GM21526 (cell line): ENCODE measurements at regions not wholly inside any gene's neighbourhood (a gene's known extent, or its start where the extent isn't known, plus 50 kb on each side); places are given as distances from the start of the nearest gene placed in this dataset.

Source experiments
- ATAC-seq: cut with Tn5 transposase; IDR thresholded peaks from one replicate; pipeline ENCODE4 v1.9.1; 2021; ENCODE audit warnings: moderate library complexity; ENCODE audit not compliant: unreplicated experiment, low FRiP score

DNA sequence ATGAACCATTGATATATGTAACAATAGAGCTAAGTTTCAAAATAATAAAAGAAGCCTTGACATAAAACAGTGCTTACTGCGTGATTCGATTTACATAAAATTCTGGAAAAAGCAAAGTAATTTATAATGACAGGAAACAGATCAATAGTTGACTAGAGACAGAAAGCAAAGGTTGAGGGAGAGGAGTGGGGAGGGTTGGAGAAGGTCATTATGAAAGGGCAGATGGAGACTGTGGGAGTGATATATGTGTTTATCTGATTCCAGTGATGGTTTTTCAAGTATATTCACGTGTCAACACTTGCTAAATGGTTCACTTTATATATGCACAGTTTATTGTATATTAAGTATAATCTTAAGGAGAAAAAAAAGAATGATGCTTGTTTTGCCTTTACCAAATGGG lies 1885.7 kb upstream of the NUDT12 start:
- ATAC-seq = no peak

DNA sequence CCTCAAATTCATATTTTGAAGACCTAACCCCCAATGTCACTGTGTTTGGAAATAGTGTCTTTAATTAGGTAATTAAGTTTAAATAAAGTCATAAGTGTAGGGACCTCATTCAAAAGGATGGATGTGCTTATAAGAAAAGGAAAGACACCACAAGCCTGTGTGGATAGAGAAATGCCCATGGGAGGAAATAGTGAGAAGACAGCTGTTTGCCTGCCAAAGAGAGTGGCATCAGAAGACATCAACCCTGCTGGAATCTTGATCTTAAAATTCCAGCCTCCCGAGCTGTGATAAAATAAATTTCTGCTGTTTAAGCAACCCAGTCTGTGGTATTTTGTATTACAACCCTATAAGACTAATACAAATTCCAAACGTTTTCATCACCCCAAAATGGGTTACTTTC lies 1867.9 kb upstream of the NUDT12 start:
- ATAC-seq = no peak

DNA sequence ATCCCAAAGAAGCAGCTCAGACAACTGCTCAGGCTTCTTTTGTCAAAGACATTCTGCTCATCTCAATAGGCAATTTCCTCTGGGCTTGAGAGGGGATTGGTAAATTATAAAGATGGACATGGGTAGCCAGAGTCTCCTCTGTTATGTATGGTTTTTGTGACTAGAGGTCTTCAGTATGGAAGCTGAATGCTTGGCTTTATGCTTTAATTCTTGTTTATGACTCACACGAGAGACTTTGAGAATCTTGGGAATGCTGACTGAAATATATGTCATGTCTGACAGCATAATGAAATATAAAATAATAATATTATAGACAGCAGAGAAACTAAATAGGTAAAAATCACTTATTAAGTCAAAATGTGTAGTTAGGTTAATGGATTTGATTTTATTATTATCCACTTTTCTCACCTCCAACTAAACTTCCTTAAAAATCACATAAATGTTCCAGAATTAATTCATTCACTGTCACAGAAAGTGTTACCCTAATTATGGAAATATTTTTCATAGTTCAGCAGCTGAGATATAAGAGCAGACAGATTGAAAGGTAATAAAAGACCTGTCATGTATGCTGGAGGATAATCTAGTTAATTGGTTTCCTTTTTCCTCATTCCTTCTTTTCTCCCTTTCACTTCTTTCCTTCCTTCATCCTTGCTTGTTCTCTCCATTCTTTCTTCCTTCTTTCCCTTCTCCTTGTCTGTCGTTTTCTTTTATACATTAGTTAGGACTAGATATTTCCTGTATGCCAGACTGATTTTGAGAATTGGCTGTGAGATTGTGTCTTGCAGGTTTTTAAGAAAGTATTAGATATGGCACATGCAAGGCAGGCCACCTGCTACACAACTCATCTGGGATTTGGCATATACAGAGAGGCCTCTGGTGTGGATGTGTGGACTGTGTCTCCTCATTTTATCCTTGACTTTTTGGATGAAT lies 1866.1 kb upstream of the NUDT12 start:
- no peak for ATAC-seq

DNA sequence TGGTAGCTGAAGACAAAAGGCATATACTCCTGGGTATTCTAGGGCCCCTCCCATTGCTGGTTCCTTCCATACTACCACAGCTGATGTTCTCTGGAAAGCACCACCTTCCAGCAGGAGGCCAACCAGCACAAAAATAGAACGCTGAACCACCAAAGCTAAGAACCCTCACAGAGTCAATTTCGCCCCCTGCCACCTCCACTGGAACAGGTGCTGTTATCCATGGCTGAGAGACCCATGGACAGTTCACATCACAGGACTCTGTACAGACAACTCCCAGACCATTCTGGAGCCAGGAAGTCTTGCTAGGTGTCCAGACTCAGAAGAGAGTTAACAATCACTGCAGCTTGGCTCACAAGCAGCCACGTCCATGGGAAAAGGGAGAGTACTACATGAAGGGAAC lies 1851.5 kb upstream of the NUDT12 start:
- ATAC-seq = no peak

DNA sequence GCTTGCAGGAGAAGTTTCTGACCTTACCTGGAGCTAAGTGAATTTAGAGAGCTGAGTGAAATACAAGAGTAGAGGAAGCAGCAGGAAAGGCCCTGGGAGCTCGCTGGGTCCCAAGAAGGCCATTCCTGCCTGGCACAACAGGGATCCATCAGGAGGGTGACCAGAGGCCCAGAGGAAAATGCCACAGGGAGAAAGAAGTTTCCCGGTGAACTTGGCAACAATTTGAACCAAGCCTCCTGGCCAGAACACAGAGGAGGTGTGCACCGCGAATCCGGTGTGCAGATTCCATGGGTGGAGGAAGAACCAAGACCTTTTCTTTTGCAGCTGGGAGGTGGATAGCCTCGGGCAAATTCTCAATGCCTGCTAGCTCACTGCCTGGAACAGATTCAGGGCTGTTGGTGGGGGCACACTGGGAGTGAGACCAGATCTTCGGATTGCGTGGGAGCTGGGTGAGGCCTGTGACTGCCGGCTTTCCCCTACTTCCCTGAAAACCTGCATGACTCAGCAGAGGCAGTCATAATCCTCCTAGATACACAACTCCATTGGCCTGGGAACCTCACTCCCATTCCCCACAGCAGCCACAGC lies 1850.9 kb upstream of the NUDT12 start:
- no peak for ATAC-seq

DNA sequence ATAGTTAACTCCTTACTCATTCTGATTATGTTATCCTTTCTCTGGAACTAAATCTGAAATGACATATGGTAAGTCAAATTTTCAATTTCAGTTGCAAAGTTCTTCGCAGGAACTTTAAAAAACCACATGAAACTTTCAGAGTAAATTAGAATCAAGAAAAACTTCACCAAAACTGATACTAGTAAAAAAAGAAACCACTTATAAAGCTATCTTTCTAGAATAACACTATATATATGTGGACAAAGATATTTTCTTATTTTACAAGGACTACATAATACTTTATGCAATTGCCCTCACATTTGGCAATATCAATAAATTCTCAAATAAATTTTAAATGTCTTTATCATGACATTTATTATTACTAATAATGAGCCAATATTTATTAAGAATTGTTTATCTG lies 1847.1 kb upstream of the NUDT12 start:
- no peak for ATAC-seq

DNA sequence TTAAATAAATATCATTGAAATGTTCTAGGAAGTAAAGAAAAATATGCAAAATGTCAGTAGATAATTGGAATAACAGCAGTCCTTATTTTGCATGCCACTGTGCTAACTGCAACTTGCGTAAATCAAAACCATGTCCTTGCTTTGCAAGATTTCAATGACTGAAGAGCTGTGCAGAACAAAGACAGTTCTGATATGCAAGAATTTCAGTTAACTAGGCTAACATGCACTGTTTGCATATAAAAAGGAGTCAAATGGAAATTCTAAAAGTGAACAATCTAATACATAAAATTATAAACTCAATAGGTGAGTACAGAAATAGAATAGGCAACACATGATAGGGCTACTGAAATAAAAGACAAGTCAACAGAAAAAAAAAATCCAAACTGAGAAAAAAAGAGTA lies 1844.6 kb upstream of the NUDT12 start:
- ATAC-seq = no peak

DNA sequence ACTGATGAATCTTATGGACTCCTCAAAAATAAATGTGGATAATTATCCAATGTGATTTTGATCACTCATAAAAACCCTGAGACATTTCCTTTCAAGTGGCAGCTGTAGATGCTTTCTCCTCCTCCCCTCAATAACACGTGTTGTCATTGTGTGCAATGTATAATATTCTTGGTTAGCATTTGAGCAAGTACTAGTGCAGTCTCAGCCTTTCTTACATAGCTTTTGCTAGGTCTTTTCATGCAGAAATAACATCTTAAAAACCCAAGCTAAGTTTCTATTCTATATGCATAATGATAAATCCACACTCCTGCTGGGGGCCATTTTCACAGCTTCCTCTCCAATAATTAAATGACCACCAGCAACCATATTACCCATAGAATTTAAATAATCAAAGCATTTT lies 1835.2 kb upstream of the NUDT12 start:
- no peak for ATAC-seq

DNA sequence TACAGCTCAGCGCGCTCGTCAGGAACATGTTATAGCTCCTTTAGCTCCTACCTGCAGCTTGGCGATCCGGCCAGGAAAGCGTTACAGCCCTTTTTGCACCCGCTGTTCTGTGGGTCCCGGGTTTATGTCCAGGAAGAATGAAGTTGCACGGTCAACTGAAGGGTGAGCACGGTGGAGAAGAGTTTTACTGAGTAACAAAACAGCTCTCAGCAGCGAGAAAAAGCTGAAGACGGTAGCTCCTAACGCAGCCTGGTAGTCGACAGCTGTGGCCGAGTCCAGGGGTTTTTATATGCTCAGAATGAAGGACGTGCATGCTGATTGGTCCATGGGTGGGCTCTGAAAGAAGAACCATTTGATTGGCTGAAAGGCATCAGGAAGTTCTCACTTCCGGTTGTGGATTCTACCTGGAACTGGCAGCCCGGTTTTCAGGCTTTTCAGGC lies 1830.1 kb upstream of the NUDT12 start:
- no peak for ATAC-seq

DNA sequence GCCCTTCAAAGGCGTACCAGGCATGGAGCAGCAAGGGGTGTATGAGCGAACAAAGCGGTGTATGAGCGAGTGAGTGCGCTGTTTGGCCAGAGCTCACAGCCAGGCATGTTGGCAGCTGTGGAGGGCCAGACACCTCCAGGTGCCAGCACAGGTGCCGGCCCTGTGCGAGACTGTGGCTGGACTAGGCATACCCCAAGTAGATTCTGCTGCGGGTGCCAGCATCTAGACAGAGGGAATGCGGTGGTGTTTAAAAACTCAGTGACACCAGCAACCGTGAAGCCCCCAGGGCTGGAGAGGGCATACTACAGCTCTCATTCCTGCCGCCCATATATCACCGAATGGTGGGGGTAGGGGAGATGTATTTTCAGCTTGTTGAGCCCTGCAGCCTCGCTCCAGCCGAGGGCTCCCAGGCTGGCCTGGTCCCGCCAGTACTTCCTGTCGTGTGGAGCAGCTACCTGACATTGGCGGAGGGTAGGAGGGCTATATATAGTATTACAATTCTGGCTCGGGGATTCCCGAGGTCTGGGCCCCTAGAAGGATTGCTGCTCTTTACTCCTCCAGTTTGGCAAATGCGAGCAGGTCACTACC lies 1829.6 kb upstream of the NUDT12 start:
- ATAC-seq = no peak

DNA sequence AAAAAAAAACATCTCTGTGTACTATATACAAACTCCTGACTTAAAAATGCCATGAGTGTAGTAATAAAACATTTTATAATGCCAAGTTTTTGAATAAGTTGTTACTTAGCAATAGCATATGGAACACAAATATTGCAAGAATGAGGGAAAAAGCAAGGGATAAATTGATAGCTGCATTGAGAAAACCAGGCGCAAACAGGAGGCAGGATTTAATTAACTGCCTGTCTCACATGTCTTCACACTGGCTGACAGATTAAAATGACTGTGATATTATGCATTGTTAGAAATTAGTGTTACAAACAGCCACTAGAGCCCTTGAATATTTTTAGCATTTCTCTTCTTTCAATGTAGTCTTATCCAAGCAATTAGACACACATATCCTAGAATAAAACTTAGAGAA lies 1817.5 kb upstream of the NUDT12 start:
- ATAC-seq = no peak

DNA sequence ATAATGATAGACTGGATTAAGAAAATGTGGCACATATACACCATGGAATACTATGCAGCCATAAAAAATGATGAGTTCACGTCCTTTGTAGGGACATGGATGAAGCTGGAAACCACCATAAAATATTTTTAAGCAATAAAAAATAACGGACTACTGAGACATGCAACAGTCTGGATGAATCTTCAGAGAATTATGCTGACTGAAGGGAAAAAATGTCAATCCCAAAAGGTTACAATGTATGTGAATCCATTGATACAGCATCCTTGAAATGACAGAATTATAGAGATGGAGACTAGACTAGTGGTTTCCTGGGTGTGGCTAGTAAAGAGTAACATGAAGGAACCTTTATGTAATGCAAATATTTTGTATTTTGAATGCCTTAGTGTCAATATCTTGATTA lies 1808.6 kb upstream of the NUDT12 start:
- no peak for ATAC-seq

DNA sequence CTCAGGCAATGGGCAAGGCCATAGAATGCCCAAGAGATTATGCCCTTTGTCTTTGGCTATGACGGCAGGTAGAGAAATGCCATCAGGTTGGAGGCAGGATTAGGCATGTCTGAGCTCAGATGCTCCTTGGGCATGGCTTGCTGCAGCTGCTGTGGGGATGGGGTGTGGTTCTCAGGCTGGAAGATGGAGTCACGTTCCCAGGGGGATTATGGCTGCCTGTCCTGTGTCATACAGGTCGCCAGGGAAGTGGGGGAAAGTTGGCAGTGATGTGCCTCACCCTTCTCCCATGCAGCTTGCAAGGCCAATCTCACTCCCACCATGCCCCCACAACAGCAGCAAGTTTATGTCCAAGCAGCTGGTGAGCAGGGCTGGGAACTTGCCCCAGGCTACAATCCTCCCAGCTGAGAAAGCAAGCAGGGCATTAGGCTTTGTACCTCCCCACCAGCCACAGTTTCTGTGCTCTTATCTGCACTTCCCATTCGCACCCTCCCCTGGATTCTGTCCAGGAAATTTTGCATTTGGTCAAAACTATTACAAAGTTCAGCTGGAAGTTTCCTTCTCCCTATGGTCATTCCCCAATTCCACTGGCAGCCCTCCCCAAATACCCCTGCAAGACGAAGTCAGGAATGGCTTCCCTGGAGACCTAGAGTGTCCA lies 1788.0 kb upstream of the NUDT12 start:
- no peak for ATAC-seq

DNA sequence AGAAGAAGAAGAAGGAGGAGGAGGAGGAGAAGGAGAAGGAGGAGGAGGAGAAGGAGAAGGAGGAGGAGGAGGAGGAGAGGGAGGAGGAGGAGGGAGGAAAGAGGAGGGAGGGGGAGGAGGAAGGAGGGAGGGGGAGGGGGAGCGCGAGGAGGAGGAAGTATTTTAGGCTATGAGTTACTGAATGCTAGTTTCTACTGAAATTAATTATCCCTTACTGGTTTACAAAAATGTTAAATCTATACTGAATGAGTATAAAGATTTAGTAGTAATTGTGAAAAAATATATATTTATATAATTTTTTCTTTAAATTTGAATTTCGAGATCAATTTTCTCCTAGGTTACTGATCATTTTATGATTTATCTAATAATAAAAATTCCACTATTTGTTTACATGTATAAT lies 1769.0 kb upstream of the NUDT12 start:
- ATAC-seq = no peak

DNA sequence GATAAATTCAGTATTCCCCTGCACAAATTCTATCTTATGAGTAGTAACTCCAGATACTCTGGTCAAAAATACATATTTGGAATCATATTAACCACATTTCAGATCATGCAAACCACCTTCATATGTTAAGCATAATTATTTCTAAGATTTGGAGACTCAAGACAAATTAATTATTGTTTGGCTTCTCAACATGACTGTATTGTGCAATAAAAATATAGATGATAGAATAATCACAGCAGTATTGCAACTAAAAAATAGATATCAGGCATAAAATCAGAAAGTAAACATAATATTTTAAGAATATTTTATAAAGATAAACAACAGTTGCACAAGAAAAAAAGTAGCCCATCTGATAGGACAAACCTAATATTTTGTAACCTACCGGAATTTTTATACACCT lies 1767.6 kb upstream of the NUDT12 start:
- ATAC-seq = no peak

DNA sequence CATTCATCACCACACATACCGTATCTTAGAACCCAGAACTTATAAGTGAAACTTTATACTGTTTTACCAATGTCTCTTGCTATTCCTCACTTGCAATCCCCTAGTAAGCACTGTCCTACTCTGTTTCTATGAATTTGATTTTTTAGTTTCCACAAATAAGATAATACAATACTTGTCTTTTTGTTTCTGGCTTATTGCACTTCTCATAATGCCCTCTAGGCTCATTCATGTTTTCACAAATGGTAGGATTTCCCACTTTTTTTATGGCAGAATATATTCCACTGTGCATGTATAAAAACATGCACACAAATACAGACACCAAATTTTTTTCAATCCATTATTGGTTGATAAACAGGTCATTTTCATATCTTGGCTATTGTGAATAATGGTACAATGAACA lies 1742.3 kb upstream of the NUDT12 start:
- no peak for ATAC-seq

DNA sequence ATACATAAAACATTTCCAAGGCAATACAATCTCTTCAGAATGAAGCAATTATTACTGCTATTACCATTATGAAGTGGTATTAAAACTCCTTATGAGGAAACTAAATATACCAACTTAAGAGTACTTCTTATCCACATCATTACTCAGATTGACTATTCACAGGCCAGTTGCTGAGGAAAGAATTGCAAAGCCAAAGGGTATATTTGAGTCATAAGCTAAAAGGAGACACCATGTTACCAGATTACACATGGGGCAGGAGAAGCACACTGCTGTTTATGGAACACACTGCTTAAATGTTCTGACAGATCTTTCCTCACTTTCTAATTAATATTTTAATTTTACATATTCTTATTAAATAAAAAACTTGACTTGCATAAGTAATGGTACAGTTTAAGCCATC lies 1726.4 kb upstream of the NUDT12 start:
- ATAC-seq = no peak

DNA sequence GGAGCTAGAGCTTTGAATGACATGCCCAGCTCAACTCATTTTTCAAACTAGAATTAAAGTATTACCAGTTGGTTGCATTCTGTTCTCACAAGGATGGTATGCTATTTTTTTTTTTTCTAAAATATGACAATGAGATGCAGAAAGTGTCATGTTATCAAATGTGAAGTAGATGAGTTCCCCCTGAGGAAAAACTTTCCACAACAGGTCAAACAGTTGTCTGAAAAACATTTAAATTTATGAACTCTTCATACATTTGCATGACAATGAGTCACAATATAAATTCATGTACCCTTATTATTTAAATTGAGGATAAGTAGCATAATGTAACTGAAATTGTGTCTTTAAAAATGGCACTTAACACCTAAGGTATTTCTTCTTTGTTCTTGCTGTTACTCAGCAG lies 1720.5 kb upstream of the NUDT12 start:
- no peak for ATAC-seq

DNA sequence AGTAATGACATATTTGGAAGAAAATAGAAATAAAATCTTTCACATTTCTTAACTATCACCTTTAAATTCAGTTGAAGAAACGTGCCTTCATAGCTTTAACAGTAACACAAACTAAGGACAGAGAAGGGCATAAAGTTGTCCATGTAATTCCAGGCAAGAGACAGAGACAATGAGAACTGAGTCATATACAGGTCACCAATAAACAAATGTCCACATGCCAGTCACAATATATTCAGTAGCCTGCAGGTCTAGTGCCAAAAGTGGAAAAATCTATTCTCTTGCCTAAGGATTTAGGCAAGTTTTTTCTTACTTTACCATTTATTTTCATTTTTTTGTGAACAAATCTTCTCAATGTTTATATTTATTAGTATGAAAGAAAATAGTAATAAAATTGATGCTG lies 1711.5 kb upstream of the NUDT12 start:
- no peak for ATAC-seq

DNA sequence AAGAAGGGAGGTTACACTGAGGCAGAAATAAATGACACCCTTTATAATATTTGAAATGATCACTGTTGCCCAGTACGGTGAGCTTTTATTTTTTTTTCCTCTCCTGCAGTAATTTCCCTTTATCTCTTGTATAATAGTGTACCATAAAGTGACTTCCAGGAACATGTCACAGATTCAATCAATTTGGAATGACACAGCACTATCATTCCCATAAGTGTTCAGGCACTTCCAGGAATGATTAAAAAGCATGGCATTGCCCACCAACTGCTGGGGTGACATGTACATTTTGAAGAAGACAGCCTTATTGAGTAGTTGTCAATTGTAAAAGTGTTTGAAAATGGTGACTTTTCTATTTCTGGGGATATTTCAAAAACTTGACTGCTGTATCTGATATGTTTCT lies 1700.9 kb upstream of the NUDT12 start:
- no peak for ATAC-seq

DNA sequence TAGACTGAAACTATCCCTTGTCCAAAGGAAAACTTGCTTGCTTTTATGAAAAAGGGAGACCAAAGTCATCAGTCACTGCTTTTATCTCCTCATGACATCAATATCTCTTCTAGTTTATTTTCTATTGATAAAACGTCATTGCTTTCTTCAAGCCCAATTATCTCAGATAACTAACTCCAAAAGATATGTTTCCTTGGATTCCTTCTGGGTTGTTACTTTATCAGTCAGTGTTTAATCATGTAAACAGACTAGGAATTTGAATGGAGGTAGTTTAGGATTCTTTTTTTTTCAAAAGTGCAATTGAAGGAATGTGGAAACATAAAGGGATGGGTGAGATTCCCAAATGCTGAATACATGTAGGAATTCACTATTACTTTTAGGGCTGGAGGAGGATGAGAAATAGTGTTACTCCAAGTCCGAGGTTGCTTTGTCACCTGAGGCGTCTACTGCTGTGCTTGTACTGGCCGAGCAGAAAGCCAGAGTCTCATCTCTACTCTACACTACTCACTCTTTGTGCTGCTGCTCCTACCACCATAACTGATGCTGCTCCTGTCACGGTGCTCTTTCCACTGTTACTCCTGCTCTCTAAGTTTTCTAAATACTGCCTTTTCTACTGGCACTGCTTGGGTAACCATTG lies 1697.1 kb upstream of the NUDT12 start:
- ATAC-seq = no peak
